EL (cell line): ENCODE measurements at regions not wholly inside any gene's neighbourhood (a gene's known extent, or its start where the extent isn't known, plus 50 kb on each side); places are given as distances from the start of the nearest gene placed in this dataset.

Experiments
- DNase-seq: peaks from one replicate; pipeline ENCODE4 v3.0.0-alpha.2; 2016

- DNase-seq, result peak; percentile 78
Measured at GRCh38 chr4:137310593-137311490, 221.5 kb downstream of the PCDH18 start.

GRCh38 chr4:137310166-137310565, 222.1 kb downstream of the PCDH18 start:
- DNase-seq, result peak; percentile 40

- DNase-seq, result no peak
Measured at GRCh38 chr4:137309424-137309823, 222.9 kb downstream of the PCDH18 start.

GRCh38 chr4:137307806-137308205, 224.5 kb downstream of the PCDH18 start:
- DNase-seq, result peak; percentile 81

- DNase-seq, result peak; percentile 23
Measured at GRCh38 chr4:137300776-137301175, 231.5 kb downstream of the PCDH18 start.

GRCh38 chr4:137299281-137299680, 233.0 kb downstream of the PCDH18 start:
- DNase-seq, result no peak

GRCh38 chr4:137293281-137293680, 239.0 kb downstream of the PCDH18 start:
- DNase-seq, result no peak

GRCh38 chr4:137283737-137284136, 248.6 kb downstream of the PCDH18 start:
- DNase-seq, result peak; percentile 4

GRCh38 chr4:137278431-137278830, 253.9 kb downstream of the PCDH18 start:
- DNase-seq, result no peak

GRCh38 chr4:137274404-137274803, 257.9 kb downstream of the PCDH18 start:
- DNase-seq, result peak; percentile 14

GRCh38 chr4:137267024-137267423, 265.3 kb downstream of the PCDH18 start:
- DNase-seq, result peak; percentile 78

- peak; percentile 18 for DNase-seq
Measured at GRCh38 chr4:137266511-137266910, 265.8 kb downstream of the PCDH18 start.

GRCh38 chr4:137263206-137263605, 269.1 kb downstream of the PCDH18 start:
- DNase-seq, result no peak

- DNase-seq, result peak; percentile 36
Measured at GRCh38 chr4:137253949-137254348, 278.3 kb downstream of the PCDH18 start.

GRCh38 chr4:137249112-137249511, 283.2 kb downstream of the PCDH18 start:
- no peak for DNase-seq

GRCh38 chr4:137238456-137239162, 293.7 kb downstream of the PCDH18 start:
- DNase-seq, result no peak

GRCh38 chr4:137226900-137227299, 305.4 kb downstream of the PCDH18 start:
- peak; percentile 19 for DNase-seq

- DNase-seq, result no peak
Measured at GRCh38 chr4:137226221-137226620, 306.1 kb downstream of the PCDH18 start.

GRCh38 chr4:137213372-137214173, 318.7 kb downstream of the PCDH18 start:
- DNase-seq, result peak; percentile 52

GRCh38 chr4:137212601-137213000, 319.7 kb downstream of the PCDH18 start:
- no peak for DNase-seq

- DNase-seq, result no peak
Measured at GRCh38 chr4:137209240-137209639, 323.1 kb downstream of the PCDH18 start.

GRCh38 chr4:137206781-137207180, 325.5 kb downstream of the PCDH18 start:
- no peak for DNase-seq

GRCh38 chr4:137203601-137204000, 328.7 kb downstream of the PCDH18 start:
- DNase-seq, result peak; percentile 24
